ENCODE measurements at regions not wholly inside any gene's neighbourhood (a gene's known extent, or its start where the extent isn't known, plus 50 kb on each side); places are given as distances from the start of the nearest gene placed in this dataset.

DNA sequence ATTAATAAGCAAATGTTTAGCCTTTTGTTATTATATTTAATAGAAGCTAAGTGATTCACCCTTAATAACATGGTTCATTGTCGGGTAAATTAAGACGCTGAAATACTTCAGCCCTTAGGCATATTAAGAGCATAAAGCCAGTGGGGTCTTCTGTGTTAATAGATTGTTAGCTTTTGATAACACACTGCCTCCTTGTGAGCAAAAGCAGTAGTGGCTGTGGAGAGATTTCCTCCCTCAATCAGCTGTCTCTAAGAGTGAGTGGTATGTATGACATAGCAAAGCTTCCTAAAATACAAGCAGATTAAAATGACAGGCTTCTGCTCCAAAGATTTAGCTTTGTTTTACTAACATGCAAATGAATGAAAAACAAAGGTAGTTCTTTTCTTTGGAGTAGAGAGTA lies 143.7 kb upstream of the SYT4 start:
- H3K36me3 Mint-ChIP-seq (ENCODE audit: low read depth) = no peaks in the 10 kb centered on the region
- H3K4me1 ChIP-seq (ENCODE audit: control insufficient read depth, insufficient read depth, low read length) = no peaks in the 10 kb centered on the region
- WGBS, 2 experiments (ENCODE audit: insufficient coverage in 1 of 2, insufficient read length in 1 of 2) = 50% methylated on average over 2 of the region's 2 CpGs; no CpG with 5 or more reads in 1 of the 2 experiments
- no peak overlapping the region for H3K4me3 ChIP-seq (ENCODE audit: low read length)
- peaks cover 10% of the 10 kb centered on the region for H3K9me3 ChIP-seq (ENCODE audit: control insufficient read depth, low read length)
- peaks cover 9% of the 10 kb centered on the region for H3K9me3 Mint-ChIP-seq
- H3K4me3 Mint-ChIP-seq = no peak overlapping the region
- no peaks in the 10 kb centered on the region for H3K27me3 Mint-ChIP-seq (ENCODE audit: insufficient read depth)
- H3K27me3 ChIP-seq (ENCODE audit: control insufficient read depth, insufficient read depth, low read length, poor library complexity, severe bottlenecking) = no peaks in the 10 kb centered on the region
- peaks cover under 1% of the 10 kb centered on the region for H3K4me1 Mint-ChIP-seq
- H3K27ac ChIP-seq (ENCODE audit: low read depth, low read length) = no peak overlapping the region
- H3K36me3 ChIP-seq (ENCODE audit: control insufficient read depth, insufficient read depth, low read length) = no peaks in the 10 kb centered on the region
- H3K9ac ChIP-seq (ENCODE audit: extremely low read depth, low read length, poor library complexity, severe bottlenecking) = no peak overlapping the region
- TF ChIP-seq, protein P1, sequence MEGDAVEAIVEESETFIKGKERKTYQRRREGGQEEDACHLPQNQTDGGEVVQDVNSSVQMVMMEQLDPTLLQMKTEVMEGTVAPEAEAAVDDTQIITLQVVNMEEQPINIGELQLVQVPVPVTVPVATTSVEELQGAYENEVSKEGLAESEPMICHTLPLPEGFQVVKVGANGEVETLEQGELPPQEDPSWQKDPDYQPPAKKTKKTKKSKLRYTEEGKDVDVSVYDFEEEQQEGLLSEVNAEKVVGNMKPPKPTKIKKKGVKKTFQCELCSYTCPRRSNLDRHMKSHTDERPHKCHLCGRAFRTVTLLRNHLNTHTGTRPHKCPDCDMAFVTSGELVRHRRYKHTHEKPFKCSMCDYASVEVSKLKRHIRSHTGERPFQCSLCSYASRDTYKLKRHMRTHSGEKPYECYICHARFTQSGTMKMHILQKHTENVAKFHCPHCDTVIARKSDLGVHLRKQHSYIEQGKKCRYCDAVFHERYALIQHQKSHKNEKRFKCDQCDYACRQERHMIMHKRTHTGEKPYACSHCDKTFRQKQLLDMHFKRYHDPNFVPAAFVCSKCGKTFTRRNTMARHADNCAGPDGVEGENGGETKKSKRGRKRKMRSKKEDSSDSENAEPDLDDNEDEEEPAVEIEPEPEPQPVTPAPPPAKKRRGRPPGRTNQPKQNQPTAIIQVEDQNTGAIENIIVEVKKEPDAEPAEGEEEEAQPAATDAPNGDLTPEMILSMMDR (conservative IDR thresholded peaks at IDR 0.05) = peak; percentile 84
- H3K27ac Mint-ChIP-seq = no peak overlapping the region
- DNase-seq = no peak

DNA sequence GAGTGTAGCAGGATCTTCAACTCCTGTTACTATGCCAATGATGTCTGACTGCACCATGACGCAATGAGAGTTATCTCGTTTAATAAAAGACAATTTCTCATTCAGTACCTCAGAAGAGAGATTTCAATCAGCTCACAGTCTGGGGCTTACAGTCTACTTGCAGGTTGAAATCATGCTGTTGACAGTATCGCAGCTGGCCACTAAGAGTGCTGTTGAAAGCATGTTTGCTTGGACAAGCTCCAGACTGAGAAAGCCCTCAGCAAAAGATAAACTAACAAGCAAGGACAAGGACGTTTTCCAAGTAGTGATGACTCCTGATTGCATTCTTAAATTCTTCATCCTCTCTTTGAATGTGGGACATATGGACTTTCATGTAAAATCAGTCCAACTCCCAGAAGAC lies 145.2 kb upstream of the SYT4 start:
- no peaks in the 10 kb centered on the region for H3K27me3 ChIP-seq (ENCODE audit: control insufficient read depth, insufficient read depth, low read length, poor library complexity, severe bottlenecking)
- TF ChIP-seq, protein P1 (conservative IDR thresholded peaks at IDR 0.05) = peak; percentile 65
- H3K36me3 Mint-ChIP-seq (ENCODE audit: low read depth) = no peaks in the 10 kb centered on the region
- H3K4me1 Mint-ChIP-seq = no peaks in the 10 kb centered on the region
- H3K9me3 Mint-ChIP-seq = peaks cover 9% of the 10 kb centered on the region
- H3K36me3 ChIP-seq (ENCODE audit: control insufficient read depth, insufficient read depth, low read length) = no peaks in the 10 kb centered on the region
- H3K27ac ChIP-seq (ENCODE audit: low read depth, low read length) = no peak overlapping the region
- H3K27me3 Mint-ChIP-seq (ENCODE audit: insufficient read depth) = no peaks in the 10 kb centered on the region
- H3K4me3 Mint-ChIP-seq = no peak overlapping the region
- H3K27ac Mint-ChIP-seq = no peak overlapping the region
- H3K9ac ChIP-seq (ENCODE audit: extremely low read depth, low read length, poor library complexity, severe bottlenecking) = no peak overlapping the region
- peaks cover 10% of the 10 kb centered on the region for H3K9me3 ChIP-seq (ENCODE audit: control insufficient read depth, low read length)
- no peak overlapping the region for H3K4me3 ChIP-seq (ENCODE audit: low read length)
- DNase-seq = peak; percentile 65
- 74 to 96% methylated on average over 3 to 4 of the region's 4 CpGs for WGBS, 2 experiments (ENCODE audit: insufficient coverage in 1 of 2, insufficient read length in 1 of 2)
- H3K4me1 ChIP-seq (ENCODE audit: control insufficient read depth, insufficient read depth, low read length) = no peaks in the 10 kb centered on the region

- Mint-ChIP-seq H3K4me3 (no peak overlapping the region), H3K4me1 (no peaks in the 10 kb centered on the region), H3K27ac (no peak overlapping the region), H3K9me3 (peaks cover 29% of the 10 kb centered on the region), H3K27me3 (ENCODE audit: insufficient read depth) (no peaks in the 10 kb centered on the region), H3K36me3 (ENCODE audit: low read depth) (no peaks in the 10 kb centered on the region)
- WGBS, 2 experiments (ENCODE audit: insufficient coverage in 1 of 2, insufficient read length in 1 of 2) = 100% methylated on average over 2 of the region's 3 CpGs; no CpG with 5 or more reads in 1 of the 2 experiments
- Histone ChIP-seq H3K4me3 (ENCODE audit: low read length) (no peak overlapping the region), H3K27me3 (ENCODE audit: control insufficient read depth, insufficient read depth, low read length, poor library complexity, severe bottlenecking) (no peaks in the 10 kb centered on the region), H3K4me1 (ENCODE audit: control insufficient read depth, insufficient read depth, low read length) (no peaks in the 10 kb centered on the region), H3K9ac (ENCODE audit: extremely low read depth, low read length, poor library complexity, severe bottlenecking) (no peak overlapping the region), H3K9me3 (ENCODE audit: control insufficient read depth, low read length) (peaks cover 23% of the 10 kb centered on the region), H3K27ac (ENCODE audit: low read depth, low read length) (no peak overlapping the region), H3K36me3 (ENCODE audit: control insufficient read depth, insufficient read depth, low read length) (no peaks in the 10 kb centered on the region)
- TF ChIP-seq, protein P1 (conservative IDR thresholded peaks at IDR 0.05) = no peak
- no peak for DNase-seq
These were observed 158.6 kb upstream of the SYT4 start for GRCh38 chr18:43435851-43436250.

All from endodermal cell (in vitro differentiated cells).